G401.6 (cell line): ENCODE measurements at regions not wholly inside any gene's neighbourhood (a gene's known extent, or its start where the extent isn't known, plus 50 kb on each side); places are given as distances from the start of the nearest gene placed in this dataset.
"Not testable (repeated sequence)": the region's sequence is repeated elsewhere in the genome, so short reads cannot be mapped to it uniquely, and the experiment has no call there.

ENCODE experiments used
- FAIRE-seq: peaks from 2 replicates; lab custom pipeline; 2012; peaks lifted over from hg19 to GRCh38; lab: Jason Lieb, UNC

DNA sequence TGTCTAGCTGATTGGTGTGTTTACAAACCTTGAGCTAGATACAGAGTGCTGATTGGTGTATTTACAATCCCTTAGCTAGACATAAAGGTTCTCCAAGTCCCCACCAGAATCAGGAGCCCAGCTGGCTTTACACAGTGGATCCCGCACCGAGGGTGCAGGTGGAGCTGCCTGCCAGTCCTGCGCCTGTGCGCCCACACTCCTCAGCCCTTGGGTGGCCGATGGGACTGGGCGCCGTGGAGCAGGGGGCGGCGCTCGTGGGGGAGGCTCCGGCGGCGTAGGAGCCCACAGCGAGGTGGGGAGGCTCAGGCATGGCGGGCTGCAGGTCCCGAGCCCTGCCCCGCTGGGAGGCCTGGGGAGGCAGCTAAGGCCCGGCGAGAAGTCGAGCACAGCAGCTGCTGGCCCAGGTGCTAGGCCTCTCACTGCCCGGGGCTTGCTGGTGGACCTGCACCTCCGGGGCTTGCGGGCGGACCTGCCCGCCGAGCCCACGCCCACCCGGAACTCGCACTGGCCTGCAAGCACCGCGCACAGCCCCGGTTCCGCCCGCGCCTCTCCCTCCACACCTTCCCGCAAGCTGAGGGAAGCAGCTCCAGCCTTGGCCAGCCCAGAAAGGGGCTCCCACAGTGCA is 51.0 kb upstream of the CDYL start:
- FAIRE-seq: not testable (repeated sequence)

DNA sequence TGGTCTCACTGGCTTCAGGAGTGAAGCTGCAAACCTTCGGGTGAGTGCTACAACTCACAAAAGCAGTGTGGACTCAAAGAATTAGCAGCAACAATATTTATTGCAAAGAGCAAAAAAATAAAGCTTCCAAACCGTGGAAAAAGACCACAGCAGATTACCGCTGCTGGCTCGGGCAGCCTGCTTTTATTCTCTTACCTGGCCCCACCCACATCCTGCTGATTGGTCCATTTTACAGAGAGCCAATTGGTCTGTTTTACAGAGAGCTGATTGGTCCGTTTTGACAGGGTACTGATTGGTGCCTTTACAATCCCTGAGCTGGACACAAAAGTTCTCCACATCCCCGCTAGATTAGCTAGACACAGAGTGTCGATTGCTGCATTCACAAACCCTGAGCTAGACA is 51.5 kb upstream of the CDYL start:
- not testable (repeated sequence) for FAIRE-seq

DNA sequence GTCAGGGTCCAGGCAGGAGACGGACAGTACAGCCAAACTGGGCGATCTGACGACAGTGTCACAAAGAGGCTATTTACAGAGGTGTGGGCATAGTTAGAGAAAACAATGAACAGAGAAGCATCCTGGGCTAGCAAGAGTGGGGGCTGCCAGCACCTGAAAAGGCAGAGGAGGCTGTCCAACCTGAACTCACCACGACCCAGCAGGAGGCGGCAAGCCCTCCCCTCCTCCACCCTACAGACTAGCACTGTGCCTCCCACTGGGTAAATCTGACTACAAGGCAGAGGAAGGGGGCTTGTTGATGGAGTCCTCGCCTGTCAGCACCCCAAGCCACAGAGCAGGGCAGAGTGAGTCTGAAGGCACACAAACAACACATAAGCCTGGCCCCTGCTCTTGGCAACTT is 52.8 kb upstream of the CDYL start:
- no peak for FAIRE-seq

DNA sequence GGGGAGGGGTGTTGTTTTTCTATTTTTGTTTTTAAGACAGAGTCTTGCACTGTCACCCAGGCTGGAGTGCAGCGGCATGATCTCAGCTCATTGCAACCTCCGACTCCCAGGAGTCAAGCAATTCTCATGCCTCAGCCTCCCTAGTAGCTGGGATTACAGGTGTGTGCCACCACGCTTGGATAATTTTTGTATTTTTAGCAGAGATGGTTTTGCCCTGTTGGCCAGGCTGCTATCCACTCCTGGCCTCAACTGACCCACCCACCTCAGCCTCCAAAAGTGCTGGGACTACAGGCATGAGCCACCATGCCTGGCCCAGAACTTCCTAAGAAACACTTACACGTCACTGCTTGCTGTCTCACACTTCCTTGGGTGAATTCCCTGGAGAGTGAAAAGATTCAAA is 54.8 kb upstream of the CDYL start:
- not testable (repeated sequence) for FAIRE-seq

DNA sequence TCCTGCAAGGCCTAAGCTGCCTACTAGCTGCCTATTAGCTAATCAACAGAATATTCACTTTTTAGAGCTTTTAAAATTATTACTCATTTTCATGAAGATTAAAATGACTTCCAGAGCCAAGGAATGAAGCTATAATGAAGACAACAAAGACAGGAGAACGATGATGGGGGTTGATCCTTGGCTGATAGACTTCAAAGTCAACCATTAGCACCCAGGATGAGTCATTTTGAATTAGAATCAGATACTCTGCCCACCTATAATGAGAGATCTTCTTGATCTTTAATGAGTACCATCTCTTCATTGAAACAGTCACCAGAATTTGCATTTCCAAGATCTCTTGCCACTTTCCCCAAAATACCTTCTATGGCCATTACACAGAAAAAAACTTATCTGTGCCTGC is 56.7 kb upstream of the CDYL start:
- FAIRE-seq: no peak

DNA sequence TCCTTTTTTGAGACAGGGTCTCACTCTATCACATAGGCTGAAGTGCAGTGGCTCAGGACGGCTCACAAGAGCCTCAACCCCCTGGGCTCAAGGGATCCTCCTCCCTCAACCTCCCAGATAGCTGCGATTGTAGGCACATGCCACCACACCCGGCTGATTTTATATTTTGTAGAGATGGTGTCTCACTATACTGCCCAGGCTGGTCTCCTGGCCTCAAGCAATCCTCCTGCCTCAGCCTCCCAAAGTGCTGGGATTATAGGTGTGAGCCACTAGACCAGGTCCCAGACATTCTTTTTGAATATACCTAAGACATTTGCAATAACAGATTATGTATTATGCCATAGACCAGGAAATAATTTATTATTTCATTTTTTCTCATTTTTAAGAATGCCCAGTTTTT is 58.3 kb upstream of the CDYL start:
- no peak for FAIRE-seq

DNA sequence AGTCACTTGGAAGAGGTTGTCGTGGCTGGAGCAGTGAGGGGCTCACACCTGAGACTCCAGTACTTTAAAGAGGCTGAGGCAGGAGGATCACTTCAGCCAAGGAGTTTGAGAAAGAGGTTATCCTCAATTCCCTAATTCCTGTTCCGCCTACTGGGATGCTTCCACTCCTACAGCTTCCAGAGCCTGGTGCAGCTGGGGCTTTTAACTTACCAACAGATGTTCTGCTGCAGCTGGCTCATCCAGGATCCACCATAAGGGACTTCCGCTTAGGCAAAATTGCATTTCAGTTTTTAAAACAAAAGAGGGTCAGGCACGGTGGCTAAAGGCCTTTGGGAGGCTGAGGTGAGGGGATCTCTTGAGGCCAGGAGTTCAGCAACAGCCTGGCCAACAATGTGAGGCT is 59.1 kb upstream of the CDYL start:
- no peak for FAIRE-seq

DNA sequence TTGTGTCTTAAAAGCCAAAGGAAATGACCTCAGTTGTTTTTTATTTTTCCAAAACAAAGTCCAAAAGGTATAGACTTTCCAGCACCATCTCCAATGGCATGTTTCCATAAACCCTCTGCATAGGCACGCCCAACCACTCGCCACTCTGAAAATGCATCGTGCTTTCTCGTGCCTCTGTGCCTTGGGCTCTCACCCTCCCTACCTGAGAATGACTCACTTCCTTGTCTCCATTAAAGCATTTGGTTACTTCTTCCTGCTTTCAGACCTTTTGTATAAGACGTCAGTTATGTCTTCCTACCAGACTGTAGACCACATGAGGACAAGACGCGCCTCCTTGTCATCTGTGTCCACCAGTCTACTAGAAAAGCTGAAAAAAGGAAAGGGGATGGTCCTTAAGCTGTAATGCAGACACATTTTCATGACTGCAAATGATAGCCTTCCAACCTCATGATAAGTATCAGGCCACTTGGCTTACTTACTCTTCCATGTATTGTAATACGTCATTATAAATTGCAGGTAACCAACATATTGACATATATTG is 61.2 kb upstream of the CDYL start:
- FAIRE-seq: no peak

DNA sequence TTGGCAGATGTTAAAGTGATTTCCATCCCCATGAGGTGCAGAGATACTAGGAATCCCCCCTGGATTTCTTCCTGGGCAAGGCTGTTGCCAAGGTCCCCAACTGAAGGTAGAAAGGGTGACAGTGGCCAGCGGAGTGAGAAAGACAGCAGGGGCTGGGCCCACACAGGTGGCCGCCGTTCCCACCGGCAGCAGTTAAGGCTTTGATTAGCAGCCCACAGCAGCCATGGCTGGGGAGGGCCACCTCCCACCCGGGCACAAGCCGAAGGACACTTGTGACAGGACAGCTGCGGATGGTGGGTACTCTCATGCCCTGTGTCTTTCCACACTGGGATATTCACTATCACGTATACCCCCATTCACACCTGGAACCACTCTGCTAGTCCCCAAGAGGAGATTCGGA is 63.9 kb upstream of the CDYL start:
- no peak for FAIRE-seq

DNA sequence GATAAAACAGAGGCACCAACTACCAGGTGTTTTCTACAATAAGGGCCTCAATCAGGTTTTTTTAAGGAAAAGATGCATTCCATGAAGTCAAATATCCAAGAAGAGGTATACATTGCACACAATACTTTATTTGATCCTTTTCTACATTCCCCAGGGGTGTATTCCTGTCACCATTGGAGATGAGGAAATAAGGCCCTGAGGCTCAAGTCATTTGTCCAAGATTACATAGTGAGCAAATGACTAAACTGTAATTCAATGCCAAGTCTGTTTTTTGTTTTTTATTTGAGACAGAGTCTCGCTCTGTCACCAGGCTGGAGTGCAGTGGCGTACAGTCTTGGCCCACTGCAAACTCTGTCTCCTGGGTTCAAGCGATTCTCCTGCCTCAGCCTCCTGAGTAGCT is 69.2 kb upstream of the CDYL start:
- FAIRE-seq: no peak

DNA sequence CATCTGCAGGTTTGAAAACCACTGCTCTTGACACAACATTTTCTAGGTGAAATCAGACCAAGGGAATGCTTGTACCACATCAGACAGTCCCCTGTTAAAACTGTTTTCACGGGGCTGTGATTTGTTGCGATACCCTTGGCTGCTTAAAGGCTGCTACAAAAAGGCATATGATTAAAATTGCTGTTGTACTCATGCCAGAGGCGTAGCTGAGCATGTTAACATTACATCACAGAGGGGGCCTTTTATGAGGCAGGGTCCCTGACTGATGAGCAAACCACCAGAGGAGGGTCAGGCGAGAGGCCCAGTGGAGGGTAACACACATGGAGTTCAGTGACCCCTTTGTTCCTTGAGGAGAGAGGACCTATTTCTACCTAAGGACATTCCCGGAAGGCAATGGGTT is 70.4 kb upstream of the CDYL start:
- no peak for FAIRE-seq

DNA sequence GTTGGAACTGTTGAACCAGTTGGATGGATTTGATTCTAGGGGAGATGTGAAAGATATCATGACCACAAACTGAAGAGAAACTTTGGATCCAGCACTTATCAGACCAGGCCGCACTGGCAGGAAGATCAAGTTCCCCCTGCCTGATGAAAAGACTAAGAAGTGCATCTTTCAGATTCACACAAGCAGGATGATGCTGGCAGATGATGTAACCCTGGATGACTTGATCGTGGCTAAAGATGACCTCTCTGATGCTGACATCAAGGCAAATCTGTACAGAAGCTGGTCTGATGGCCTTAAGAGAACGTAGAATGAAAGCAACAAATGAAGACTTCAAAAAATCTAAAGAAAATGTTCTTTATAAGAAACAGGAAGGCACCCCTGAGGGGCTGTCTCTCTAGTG is 72.8 kb upstream of the CDYL start:
- no peak for FAIRE-seq

DNA sequence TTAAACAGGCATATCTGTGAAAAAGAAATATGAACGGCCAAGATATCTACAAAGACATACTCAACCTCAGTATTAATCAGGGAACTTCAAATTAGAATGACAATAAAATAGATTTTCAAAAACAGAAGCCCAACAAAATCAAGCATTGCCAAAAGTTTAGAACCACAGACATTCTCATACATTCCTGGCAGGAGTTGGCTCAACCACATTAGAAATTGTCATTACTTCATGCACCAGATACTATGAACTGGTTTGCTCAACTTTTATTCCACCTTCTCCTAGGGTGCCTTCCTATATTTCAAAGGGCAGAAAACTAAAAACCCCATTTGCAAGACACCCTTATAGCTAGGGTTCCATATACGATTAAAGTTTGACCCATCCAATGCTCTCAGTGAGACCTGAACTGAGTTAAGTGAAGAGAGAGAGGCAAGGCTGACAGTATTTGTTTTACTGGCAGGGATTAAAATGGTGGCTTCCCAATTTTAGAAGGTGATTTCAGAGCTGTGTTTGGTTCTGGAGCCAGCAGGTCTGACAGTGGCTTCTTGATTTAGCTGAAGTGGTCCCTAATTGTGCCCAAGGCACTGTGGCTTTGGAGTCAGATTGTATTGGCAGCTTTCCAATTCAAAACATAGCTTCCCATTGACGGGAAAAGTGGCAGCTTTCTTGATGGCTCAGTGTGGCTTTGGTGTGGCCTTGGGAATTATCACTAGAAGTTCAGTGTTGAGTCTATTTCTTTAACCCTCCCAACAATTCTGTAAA is 77.1 kb upstream of the CDYL start:
- FAIRE-seq: no peak

DNA sequence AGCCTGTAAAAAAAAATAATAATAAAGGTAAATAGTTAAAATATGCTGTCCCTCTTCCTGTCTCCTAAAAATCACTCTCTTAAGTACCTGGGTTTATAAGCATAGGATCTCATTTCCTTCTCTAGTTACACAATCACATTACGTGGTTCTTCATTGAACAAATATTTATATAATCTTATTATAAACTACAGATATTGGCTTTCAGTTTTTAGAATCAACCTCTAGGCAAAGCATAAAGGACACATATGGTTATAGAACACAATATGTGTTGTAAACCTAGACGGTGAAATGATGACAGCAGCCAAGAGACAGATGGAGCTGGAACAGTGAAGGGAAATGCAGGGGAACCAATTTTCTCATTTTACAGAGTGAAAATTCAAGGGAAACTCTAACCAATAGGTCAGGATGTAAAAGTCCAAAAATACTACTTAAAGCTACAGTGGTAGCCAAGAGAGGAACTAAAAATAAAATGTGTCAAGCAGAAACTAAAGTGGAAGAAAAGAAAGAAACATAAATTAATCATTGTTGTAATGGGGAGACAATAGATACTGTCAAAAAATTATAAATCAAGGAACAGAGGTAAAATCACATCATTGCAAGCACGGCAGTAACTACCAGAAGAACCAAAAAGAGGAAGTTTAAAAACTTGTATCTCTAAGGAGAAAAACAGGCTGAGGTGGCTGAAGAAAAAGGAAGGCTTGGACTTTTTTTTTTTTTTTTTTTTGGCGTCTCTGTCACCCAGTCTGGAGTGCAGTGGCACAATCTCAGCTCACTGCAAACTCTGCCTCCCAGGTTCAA is 82.8 kb upstream of the CDYL start:
- FAIRE-seq: no peak

DNA sequence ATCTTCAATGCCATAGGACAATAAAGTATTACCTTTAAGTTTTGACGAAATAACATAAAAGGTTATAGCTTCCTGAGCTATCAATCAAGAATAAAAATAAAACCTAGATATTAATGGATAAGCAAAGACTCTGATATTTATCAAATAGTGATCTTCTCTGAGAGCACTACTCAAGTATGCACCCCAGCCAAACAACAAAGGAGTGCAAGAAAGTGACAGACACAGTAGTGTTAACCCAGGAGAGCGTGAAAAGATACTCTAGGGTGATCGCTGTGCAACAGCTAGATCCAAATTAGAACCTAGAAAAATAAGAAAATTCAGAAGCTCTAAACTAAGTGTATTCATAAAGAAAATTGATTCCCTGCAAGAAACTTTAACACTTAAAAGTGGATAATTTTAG is 83.5 kb upstream of the CDYL start:
- no peak for FAIRE-seq

DNA sequence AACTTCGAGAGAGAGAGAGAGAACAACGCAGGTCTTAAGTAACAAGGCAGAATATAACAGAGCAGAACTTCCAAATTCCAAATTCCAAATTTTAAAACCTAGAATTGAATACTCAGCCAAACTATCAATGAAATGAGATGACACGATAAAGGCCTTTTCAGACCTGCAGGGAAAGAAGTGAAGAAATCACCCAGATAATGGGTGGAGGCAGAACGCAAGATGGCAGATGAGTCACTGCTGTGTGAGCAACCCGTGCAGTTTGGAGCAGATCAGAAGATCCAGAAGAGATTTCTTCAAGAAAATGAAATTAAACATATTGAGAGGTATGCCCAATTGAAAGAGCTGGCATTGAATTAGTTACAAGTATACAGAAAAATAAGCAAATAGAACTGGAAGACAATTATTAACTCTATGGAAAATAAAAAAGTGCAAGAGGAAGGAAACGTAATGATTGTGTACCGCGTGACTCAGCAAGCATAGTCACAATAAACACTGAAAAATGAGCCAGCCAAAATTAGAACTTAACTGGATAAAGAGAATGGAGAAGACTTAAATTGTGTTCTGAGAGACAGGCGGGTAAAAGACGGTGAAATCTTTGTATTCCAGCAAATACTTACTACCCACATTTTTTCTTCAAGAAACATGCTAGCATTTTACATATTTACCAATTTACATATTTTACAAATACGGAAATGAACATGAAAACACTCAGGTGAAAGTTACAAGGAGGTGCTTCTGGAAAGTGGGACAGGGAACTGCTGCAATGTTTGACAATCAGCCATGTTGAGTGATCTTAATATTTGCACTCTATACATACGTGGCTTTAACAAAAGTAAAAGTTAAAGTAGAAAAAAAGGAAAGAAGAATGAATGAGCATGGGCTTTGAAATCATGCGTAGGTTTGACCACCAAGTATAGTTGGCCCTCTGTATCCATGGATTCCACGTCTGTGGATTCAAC is 87.9 kb upstream of the CDYL start:
- no peak for FAIRE-seq

DNA sequence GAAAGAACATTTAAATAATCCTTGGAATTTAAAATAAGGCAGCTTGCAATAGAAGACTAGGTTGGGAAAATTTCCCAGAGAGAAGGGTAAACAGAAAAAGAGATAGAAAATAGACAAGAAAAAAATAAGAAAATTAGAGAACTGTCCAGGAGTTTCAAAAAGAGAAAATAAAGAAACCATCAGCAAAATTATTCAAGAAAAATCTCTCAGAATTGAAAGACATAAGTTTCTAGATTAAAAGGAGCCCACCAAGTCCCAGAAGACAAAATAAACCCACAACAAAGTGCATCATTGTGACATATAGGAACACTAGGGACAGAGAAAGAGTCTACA is 88.6 kb upstream of the CDYL start:
- no peak for FAIRE-seq

DNA sequence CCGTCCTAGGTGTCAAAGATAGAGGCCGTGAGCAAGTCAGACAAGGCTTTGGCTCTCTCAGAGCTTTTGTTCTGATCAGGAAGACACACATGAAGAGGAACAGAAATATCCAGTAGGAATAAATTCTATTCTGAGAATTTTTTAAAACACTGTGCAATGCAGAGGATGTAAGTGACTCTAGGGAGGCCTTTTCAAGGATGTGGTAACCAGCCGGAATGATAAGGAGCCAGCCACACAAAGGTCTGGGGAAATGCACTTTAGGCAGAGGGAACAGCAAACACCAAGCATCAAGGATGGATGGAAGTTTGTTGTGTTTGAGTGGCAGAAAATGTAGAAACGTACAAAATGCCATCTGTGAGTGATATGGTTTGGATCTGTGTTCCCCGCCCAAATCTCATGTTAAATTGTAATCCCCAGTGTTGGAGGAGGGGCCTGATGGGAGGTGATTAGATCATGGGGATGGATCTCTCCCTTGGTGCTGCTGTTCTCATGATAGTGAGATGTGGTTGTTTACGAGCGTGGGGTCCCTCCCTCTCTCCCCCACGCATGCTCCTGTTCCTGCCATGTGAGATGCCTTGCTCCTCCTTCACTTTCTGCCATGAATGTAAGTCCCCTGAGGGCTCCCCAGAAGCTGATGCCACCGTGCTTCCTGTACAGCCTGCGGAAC is 93.6 kb upstream of the CDYL start:
- no peak for FAIRE-seq

DNA sequence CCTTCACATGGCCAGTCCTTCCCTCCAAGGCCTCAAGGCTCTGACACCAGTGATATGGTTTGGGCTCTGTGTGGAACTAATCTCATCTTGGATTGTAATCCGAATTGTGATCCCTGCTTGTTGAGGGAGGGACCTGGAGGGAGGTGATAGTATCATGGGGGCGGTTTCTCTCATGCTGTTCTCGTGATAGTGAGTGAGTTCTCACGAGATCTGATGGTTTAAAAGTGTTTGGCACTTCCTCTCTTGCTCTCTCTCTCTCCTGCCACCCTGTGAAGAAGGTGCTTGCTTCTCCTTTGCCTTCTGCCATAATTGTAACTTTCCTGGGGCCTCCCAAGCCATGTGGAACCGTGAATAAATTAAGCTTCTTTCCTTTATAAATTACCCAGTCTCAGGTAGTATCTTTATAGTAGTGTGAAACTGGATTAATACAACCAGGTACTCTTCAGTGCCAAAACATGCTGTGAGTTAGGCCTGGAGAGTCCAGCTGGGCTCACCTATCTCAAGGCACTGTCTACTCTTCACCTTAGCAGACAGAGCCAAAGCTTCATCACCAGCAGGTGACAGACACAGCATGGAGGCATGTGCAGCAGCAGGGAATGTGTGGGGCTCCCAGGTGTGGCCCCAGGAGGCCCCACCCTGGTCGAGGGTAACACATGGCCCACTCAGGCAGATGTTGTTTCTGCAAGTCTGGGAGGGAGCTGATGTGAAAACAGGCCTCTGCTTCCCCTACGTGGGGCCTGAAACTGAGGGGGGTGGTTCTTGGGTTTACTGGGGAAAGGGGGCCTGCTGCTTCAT is 97.5 kb upstream of the CDYL start:
- FAIRE-seq: no peak

DNA sequence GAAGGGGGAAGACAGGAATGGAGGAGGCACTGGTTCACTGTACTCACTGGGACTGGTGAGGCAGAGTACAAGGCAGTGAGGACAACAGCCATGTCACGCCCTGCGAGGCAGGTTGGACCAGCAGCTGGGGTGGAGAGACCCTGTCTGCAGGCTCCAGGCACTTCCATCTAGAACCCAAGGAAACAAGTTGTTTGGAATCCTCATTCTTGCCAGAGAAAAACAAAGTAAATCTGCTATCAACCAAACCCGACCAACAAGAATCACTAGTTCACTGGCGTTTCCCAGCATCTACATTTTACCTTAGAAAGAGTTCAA is 98.5 kb upstream of the CDYL start:
- no peak for FAIRE-seq
